ENCODE measurements at regions not wholly inside any gene's neighbourhood (a gene's known extent, or its start where the extent isn't known, plus 50 kb on each side); places are given as distances from the start of the nearest gene placed in this dataset.

GRCh38 chr6:164321297-164321696, 906.8 kb downstream of the QKI start:
- H3K4me3 ChIP-seq (ENCODE audit: insufficient read depth, low read length, poor library complexity, severe bottlenecking) = no peak overlapping the region
- H2AFZ ChIP-seq (ENCODE audit: low read depth, low read length, severe bottlenecking) = no peak overlapping the region
- no peak overlapping the region for H3K9ac ChIP-seq (ENCODE audit: low read length)
- no peaks in the 10 kb centered on the region for H3K36me3 ChIP-seq (ENCODE audit: low read length)
- no peak for TF ChIP-seq CTCF (IDR thresholded peaks at IDR 0.05; ENCODE audit: insufficient read depth, low read length, poor library complexity, severe bottlenecking)
- no peak for TF ChIP-seq EZH2phosphoT487 (conservative IDR thresholded peaks at IDR 0.05; ENCODE audit: low read length)
- H4K20me1 ChIP-seq (ENCODE audit: low read depth, low read length) = no peaks in the 10 kb centered on the region
- no peaks in the 10 kb centered on the region for H3K9me2 ChIP-seq (replicated peaks; ENCODE audit: insufficient read depth, low read length)
- no peak overlapping the region for H3K27ac ChIP-seq (ENCODE audit: low read depth, low read length)
- H3K27me3 ChIP-seq (ENCODE audit: low read length) = no peaks in the 10 kb centered on the region
- H3K9me3 ChIP-seq (ENCODE audit: insufficient read depth, low read length) = no peaks in the 10 kb centered on the region
- no peak overlapping the region for H3K4me2 ChIP-seq (ENCODE audit: low read depth, low read length, poor library complexity, severe bottlenecking)
- no peaks in the 10 kb centered on the region for H3F3A ChIP-seq (ENCODE audit: insufficient read depth)
- H3K79me2 ChIP-seq (ENCODE audit: insufficient read depth, low read length) = no peaks in the 10 kb centered on the region

- TF ChIP-seq EZH2phosphoT487 (conservative IDR thresholded peaks at IDR 0.05; ENCODE audit: low read length) = no peak
- TF ChIP-seq CTCF (IDR thresholded peaks at IDR 0.05; ENCODE audit: insufficient read depth, low read length, poor library complexity, severe bottlenecking) = no peak
- no peaks in the 10 kb centered on the region for H3K27me3 ChIP-seq (ENCODE audit: low read length)
- no peaks in the 10 kb centered on the region for H3K79me2 ChIP-seq (ENCODE audit: insufficient read depth, low read length)
- no peak overlapping the region for H3K27ac ChIP-seq (ENCODE audit: low read depth, low read length)
- no peaks in the 10 kb centered on the region for H3K9me2 ChIP-seq (replicated peaks; ENCODE audit: insufficient read depth, low read length)
- no peak overlapping the region for H2AFZ ChIP-seq (ENCODE audit: low read depth, low read length, severe bottlenecking)
- no peaks in the 10 kb centered on the region for H3K9me3 ChIP-seq (ENCODE audit: insufficient read depth, low read length)
- no peak overlapping the region for H3K4me3 ChIP-seq (ENCODE audit: insufficient read depth, low read length, poor library complexity, severe bottlenecking)
- H3F3A ChIP-seq (ENCODE audit: insufficient read depth) = no peaks in the 10 kb centered on the region
- H4K20me1 ChIP-seq (ENCODE audit: low read depth, low read length) = no peaks in the 10 kb centered on the region
- no peak overlapping the region for H3K9ac ChIP-seq (ENCODE audit: low read length)
- H3K36me3 ChIP-seq (ENCODE audit: low read length) = no peaks in the 10 kb centered on the region
- no peak overlapping the region for H3K4me2 ChIP-seq (ENCODE audit: low read depth, low read length, poor library complexity, severe bottlenecking)
These were observed 900.9 kb downstream of the QKI start for GRCh38 chr6:164315376-164315775.

GRCh38 chr6:164308339-164308738, 893.8 kb downstream of the QKI start:
- no peak overlapping the region for H3K4me2 ChIP-seq (ENCODE audit: low read depth, low read length, poor library complexity, severe bottlenecking)
- TF ChIP-seq EZH2phosphoT487 (conservative IDR thresholded peaks at IDR 0.05; ENCODE audit: low read length) (no peak), CTCF (IDR thresholded peaks at IDR 0.05; ENCODE audit: insufficient read depth, low read length, poor library complexity, severe bottlenecking) (no peak)

More at GRCh38 chr6:164308339-164308738, 893.8 kb downstream of the QKI start:
- Histone ChIP-seq H3K9me2 (replicated peaks; ENCODE audit: insufficient read depth, low read length) (no peaks in the 10 kb centered on the region), H3K79me2 (ENCODE audit: insufficient read depth, low read length) (no peaks in the 10 kb centered on the region), H4K20me1 (ENCODE audit: low read depth, low read length) (no peaks in the 10 kb centered on the region), H3K9ac (ENCODE audit: low read length) (no peak overlapping the region), H3F3A (ENCODE audit: insufficient read depth) (no peaks in the 10 kb centered on the region), H3K4me3 (ENCODE audit: insufficient read depth, low read length, poor library complexity, severe bottlenecking) (no peak overlapping the region), H2AFZ (ENCODE audit: low read depth, low read length, severe bottlenecking) (no peak overlapping the region), H3K27ac (ENCODE audit: low read depth, low read length) (no peak overlapping the region), H3K27me3 (ENCODE audit: low read length) (no peaks in the 10 kb centered on the region), H3K36me3 (ENCODE audit: low read length) (no peaks in the 10 kb centered on the region), H3K9me3 (ENCODE audit: insufficient read depth, low read length) (no peaks in the 10 kb centered on the region)
